ENCODE measurements at regions not wholly inside any gene's neighbourhood (a gene's known extent, or its start where the extent isn't known, plus 50 kb on each side); places are given as distances from the start of the nearest gene placed in this dataset.

GRCh38 chr2:219987830-219988229, 360.4 kb downstream of the SLC4A3 start:
- TF ChIP-seq CTCF (IDR thresholded peaks at IDR 0.05) = no peak
- TF ChIP-seq POLR2A (IDR thresholded peaks at IDR 0.05) = no peak
- no peak for TF ChIP-seq EP300 (IDR thresholded peaks at IDR 0.05)
- no peak for TF ChIP-seq POLR2AphosphoS5 (IDR thresholded peaks at IDR 0.05)
